ENCODE measurements at regions not wholly inside any gene's neighbourhood (a gene's known extent, or its start where the extent isn't known, plus 50 kb on each side); places are given as distances from the start of the nearest gene placed in this dataset.

DNA sequence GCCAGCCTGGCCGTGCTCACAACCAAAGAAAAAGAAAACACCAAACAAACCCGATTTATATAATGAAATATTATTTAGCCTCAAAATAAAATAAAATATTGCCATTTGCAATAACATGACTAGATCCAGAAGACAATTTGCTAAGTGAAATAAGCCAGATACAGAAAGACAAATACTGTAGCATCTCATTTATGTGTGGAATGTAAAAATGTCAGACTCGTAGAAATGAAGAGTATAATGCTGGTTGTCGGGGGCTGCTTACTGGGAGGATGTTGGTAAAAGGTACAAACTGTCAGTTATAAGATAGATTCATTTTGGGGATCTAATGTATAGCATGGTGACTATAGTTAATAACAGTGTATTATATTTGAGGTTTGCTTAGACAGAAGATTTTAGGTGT lies 269.7 kb downstream of the THBS2 start:
- 53 to 75% (median 58%) methylated on average over 4 of the region's 4 CpGs for WGBS, 4 donors

DNA sequence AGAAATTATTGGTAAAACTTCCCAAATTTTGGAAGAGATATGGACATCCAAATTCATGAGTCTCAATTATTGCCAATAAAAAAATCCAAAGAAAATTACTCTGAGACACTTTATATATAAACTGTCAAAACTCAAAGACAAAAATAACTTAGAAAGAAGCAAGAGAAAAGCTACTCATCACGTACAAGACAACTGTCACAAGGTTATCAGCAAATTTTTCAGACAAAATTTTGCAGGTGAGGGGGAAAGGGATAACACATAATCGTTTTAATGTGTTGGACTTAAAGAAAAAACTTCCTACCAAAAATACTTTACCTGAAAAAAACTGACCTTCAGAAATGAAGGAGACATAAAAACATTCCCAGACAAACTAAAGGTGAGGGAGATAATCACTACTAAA lies 272.5 kb downstream of the THBS2 start:
- ATAC-seq (no peak), DNase-seq (no peak)
- Histone ChIP-seq H3K4me1 (no peaks in the 10 kb centered on the region), H3K4me3 (no peak overlapping the region), H3K36me3 (no peaks in the 10 kb centered on the region), H3K27ac (no peak overlapping the region), H3K27me3 (no peaks in the 10 kb centered on the region), H3K9me3 (peaks cover 0 to 28% (median 21%) of the 10 kb centered on the region in 12 donors)
- intact Hi-C loops (cut with DNase I), result no loop called here
- TF ChIP-seq, protein P1, sequence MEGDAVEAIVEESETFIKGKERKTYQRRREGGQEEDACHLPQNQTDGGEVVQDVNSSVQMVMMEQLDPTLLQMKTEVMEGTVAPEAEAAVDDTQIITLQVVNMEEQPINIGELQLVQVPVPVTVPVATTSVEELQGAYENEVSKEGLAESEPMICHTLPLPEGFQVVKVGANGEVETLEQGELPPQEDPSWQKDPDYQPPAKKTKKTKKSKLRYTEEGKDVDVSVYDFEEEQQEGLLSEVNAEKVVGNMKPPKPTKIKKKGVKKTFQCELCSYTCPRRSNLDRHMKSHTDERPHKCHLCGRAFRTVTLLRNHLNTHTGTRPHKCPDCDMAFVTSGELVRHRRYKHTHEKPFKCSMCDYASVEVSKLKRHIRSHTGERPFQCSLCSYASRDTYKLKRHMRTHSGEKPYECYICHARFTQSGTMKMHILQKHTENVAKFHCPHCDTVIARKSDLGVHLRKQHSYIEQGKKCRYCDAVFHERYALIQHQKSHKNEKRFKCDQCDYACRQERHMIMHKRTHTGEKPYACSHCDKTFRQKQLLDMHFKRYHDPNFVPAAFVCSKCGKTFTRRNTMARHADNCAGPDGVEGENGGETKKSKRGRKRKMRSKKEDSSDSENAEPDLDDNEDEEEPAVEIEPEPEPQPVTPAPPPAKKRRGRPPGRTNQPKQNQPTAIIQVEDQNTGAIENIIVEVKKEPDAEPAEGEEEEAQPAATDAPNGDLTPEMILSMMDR (IDR thresholded peaks at IDR 0.05), result no peak
- TF ChIP-seq POLR2A (IDR thresholded peaks at IDR 0.05), result no peak
- WGBS, 4 donors, result 55 to 65% (median 59%) methylated on average over 2 of the region's 2 CpGs

More for the DNA sequence above, 269.7 kb downstream of the THBS2 start:
- Histone ChIP-seq H3K36me3 (no peaks in the 10 kb centered on the region), H3K4me1 (no peaks in the 10 kb centered on the region), H3K27me3 (no peaks in the 10 kb centered on the region), H3K4me3 (no peak overlapping the region), H3K27ac (no peak overlapping the region), H3K9me3 (peaks cover 0 to 28% (median 21%) of the 10 kb centered on the region in 12 donors)
- intact Hi-C loops (cut with DNase I), result no loop called here
- no peak for TF ChIP-seq POLR2A (IDR thresholded peaks at IDR 0.05)
- TF ChIP-seq, protein P1 (IDR thresholded peaks at IDR 0.05), result no peak
- no peak for ATAC-seq
- DNase-seq, result no peak

DNA sequence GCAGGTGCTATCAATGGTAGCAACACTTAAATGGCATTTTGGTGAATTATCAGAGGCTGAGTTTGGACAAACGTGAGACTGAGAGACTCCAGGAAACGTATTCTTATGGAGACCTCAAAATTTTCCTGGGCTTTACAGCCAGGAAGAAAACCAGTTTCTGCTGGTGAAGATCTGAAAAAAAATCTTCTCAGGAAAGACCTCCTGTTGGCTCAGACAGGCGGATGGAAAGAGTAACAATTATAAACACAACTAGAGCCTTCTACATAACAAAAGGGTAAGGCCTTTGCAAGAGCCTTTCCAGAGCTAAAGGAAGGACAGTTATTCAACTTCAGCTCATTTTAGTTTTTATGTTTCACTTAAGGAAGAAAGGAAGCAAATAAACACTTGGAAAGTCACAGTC lies 274.4 kb downstream of the THBS2 start:
- intact Hi-C loops (cut with DNase I), result no loop called here
- H3K9me3 ChIP-seq, result peaks cover 0 to 28% (median 21%) of the 10 kb centered on the region in 12 donors
- TF ChIP-seq POLR2A (IDR thresholded peaks at IDR 0.05), result no peak
- TF ChIP-seq, protein P1 (IDR thresholded peaks at IDR 0.05), result no peak
- H3K4me1 ChIP-seq, result no peaks in the 10 kb centered on the region
- no peak for ATAC-seq
- H3K27me3 ChIP-seq, result no peaks in the 10 kb centered on the region
- no peak overlapping the region for H3K4me3 ChIP-seq
- DNase-seq, result no peak
- H3K36me3 ChIP-seq, result no peaks in the 10 kb centered on the region
- 44 to 50% (median 49%) methylated on average over 3 of the region's 3 CpGs for WGBS, 4 donors
- H3K27ac ChIP-seq, result no peak overlapping the region

DNA sequence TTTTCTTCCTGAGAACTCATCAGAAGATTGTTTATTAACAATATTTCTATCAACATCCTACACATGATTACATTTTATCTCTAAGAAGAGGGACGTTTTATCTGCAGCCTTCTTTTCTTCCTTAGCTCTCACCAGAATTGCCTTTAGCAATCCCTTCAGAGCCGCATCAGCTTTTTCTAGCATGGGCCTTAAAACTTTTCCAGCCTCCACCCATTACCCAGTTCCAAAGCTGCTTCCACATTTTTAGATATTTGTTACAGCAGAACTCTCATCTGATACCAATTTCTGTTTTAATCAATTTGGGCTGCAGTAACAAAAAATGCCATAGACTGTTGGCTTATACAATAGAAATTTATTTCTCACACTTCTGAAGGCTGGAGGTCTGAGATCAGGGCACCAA lies 281.5 kb downstream of the THBS2 start:
- Histone ChIP-seq H3K4me3 (no peak overlapping the region), H3K27me3 (no peaks in the 10 kb centered on the region), H3K9me3 (no peaks in the 10 kb centered on the region), H3K27ac (no peak overlapping the region), H3K4me1 (peaks cover 0 to 12% (median 2%) of the 10 kb centered on the region in 12 donors), H3K36me3 (no peaks in the 10 kb centered on the region)
- TF ChIP-seq, protein P1 (IDR thresholded peaks at IDR 0.05), result no peak
- TF ChIP-seq POLR2A (IDR thresholded peaks at IDR 0.05), result no peak
- intact Hi-C loops (cut with DNase I), result no loop called here
- DNase-seq (no peak), ATAC-seq (no peak)
- 57 to 63% (median 61%) methylated on average over 2 of the region's 2 CpGs for WGBS, 4 donors

Measured in heart left ventricle (tissue), 16 donors.